ENCODE measurements at regions not wholly inside any gene's neighbourhood (a gene's known extent, or its start where the extent isn't known, plus 50 kb on each side); places are given as distances from the start of the nearest gene placed in this dataset.
"Not testable (repeated sequence)": the region's sequence is repeated elsewhere in the genome, so short reads cannot be mapped to it uniquely, and the experiment has no call there.

DNA sequence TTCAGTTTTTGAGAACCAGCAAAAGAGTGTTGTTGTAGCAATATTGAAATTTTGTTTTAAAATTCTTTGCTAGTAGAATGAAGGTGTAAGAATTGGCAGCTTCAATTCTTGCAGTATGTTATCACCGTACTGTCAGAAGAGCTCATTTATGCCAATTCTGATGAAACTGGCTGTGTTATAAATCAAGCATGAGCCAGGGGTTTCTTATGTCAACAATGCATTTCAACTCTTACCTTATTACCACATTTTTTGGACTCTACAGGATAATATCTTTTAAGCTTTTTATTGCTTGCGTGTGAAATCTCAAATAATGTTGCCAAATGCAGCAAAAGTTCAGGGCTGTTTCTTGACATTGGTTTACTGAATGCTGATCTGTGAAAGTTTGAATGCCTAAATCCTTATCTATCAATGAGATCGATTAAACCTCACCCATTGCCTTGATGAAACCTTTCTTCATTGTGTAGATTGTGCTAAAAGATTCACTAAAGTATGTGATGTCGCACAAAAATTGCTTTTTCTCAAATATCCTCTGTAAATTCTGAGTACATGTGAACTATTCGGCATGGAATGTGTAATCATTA lies 1389.3 kb upstream of the ZEB2 start:
- no peaks in the 10 kb centered on the region for H3K36me3 ChIP-seq (ENCODE audit: insufficient read depth, low read depth, low read length)
- H3K4me1 ChIP-seq (ENCODE audit: insufficient read depth, low read length), result peaks cover 5% of the 10 kb centered on the region; the same call in 1 of the 2 replicates
- H3K27me3 ChIP-seq (ENCODE audit: insufficient read depth, low read length), result no peaks in the 10 kb centered on the region
- H3K9ac ChIP-seq (ENCODE audit: low read depth, low read length), result no peak overlapping the region
- no peak overlapping the region for H3K27ac ChIP-seq (ENCODE audit: low read length)
- H3K9me3 ChIP-seq (ENCODE audit: insufficient read depth, low read depth, low read length), result no peaks in the 10 kb centered on the region
- H3K4me3 ChIP-seq (ENCODE audit: low read length), result no peak overlapping the region

DNA sequence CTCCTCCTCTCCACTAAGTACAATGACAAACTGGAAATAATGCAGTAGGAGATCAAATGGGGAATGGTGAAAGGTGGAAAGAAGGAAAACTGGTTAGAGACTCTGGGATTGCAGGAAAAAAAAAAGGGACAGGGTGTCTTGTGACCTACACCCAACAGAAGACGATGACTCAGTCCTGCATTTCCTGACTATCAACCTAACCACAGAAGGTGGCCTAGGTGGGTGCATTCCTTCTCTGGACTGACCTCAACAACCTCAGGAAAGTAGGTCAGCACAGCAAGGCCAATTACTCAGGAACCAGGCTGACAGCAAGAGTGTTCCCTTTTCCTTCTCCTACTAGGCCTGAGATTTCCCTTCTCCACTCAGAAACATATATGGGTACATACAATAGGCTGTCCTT lies 1386.4 kb upstream of the ZEB2 start:
- Histone ChIP-seq H3K4me1 (ENCODE audit: insufficient read depth, low read length) (peaks cover 5% of the 10 kb centered on the region; the same call in 1 of the 2 replicates), H3K4me3 (ENCODE audit: low read length) (no peak overlapping the region), H3K9me3 (ENCODE audit: insufficient read depth, low read depth, low read length) (peaks cover 13% of the 10 kb centered on the region), H3K36me3 (ENCODE audit: insufficient read depth, low read depth, low read length) (no peaks in the 10 kb centered on the region), H3K27me3 (ENCODE audit: insufficient read depth, low read length) (no peaks in the 10 kb centered on the region), H3K27ac (ENCODE audit: low read length) (no peak overlapping the region), H3K9ac (ENCODE audit: low read depth, low read length) (no peak overlapping the region)

DNA sequence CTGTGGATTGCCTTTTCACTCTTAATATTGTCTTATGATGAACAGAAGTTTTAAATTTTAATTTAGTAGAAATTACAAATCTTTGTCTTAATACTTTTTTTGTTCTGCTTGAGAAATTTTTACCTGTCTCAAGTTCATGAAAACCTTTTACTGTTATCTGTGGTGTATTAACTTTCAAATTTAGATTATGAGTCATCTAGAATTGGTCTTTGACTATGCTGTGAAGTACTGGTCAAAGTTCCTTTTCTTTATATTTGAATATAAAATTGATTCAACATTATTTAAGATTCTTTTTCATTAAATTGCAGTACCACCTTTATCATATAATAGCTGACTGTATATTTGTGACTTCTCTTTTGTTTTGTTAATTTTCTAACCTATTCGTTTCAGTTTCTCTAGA lies 1385.5 kb upstream of the ZEB2 start:
- Histone ChIP-seq H3K27me3 (ENCODE audit: insufficient read depth, low read length) (no peaks in the 10 kb centered on the region), H3K27ac (ENCODE audit: low read length) (no peak overlapping the region), H3K9me3 (ENCODE audit: insufficient read depth, low read depth, low read length) (peaks cover 15% of the 10 kb centered on the region), H3K4me3 (ENCODE audit: low read length) (no peak overlapping the region), H3K4me1 (ENCODE audit: insufficient read depth, low read length) (peaks cover 5% of the 10 kb centered on the region; the same call in 1 of the 2 replicates), H3K9ac (ENCODE audit: low read depth, low read length) (no peak overlapping the region), H3K36me3 (ENCODE audit: insufficient read depth, low read depth, low read length) (no peaks in the 10 kb centered on the region)

DNA sequence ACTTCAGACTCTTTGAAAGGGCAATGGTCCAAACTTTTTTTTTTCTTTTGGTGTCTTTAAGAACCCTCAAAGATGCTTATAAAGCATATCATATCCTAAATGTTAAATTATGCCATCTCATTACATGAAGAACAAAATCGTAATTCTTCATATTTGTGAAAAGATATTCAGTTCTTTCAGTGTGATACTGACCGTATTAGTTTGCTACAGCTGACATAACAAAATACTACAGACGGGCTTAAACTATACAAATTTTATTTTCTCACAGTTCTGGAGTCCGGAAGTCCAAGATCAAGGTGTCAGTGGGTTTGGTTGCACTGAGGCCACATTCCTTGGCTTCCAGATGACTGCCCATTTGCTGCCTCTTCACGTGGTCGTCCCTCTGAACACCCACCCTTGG lies 1377.2 kb upstream of the ZEB2 start:
- H3K9me3 ChIP-seq (ENCODE audit: insufficient read depth, low read depth, low read length), result peaks cover 12% of the 10 kb centered on the region
- H3K36me3 ChIP-seq (ENCODE audit: insufficient read depth, low read depth, low read length), result no peaks in the 10 kb centered on the region
- no peak overlapping the region for H3K4me3 ChIP-seq (ENCODE audit: low read length)
- no peak overlapping the region for H3K9ac ChIP-seq (ENCODE audit: low read depth, low read length)
- no peaks in the 10 kb centered on the region for H3K27me3 ChIP-seq (ENCODE audit: insufficient read depth, low read length)
- H3K27ac ChIP-seq (ENCODE audit: low read length), result no peak overlapping the region
- H3K4me1 ChIP-seq (ENCODE audit: insufficient read depth, low read length), result no peaks in the 10 kb centered on the region

GRCh38 chr2:145887915-145888314 lies 1368.0 kb upstream of the ZEB2 start:
- H3K27me3 ChIP-seq (ENCODE audit: insufficient read depth, low read length), result no peaks in the 10 kb centered on the region
- no peaks in the 10 kb centered on the region for H3K4me1 ChIP-seq (ENCODE audit: insufficient read depth, low read length)
- H3K27ac ChIP-seq (ENCODE audit: low read length), result no peak overlapping the region
- H3K4me3 ChIP-seq (ENCODE audit: low read length), result no peak overlapping the region
- no peak overlapping the region for H3K9ac ChIP-seq (ENCODE audit: low read depth, low read length)
- no peaks in the 10 kb centered on the region for H3K9me3 ChIP-seq (ENCODE audit: insufficient read depth, low read depth, low read length)
- no peaks in the 10 kb centered on the region for H3K36me3 ChIP-seq (ENCODE audit: insufficient read depth, low read depth, low read length)

GRCh38 chr2:145880997-145881396 lies 1361.1 kb upstream of the ZEB2 start:
- H3K4me3 ChIP-seq (ENCODE audit: low read length); H3K4me1 ChIP-seq (ENCODE audit: insufficient read depth, low read length); H3K27ac ChIP-seq (ENCODE audit: low read length); H3K36me3 ChIP-seq (ENCODE audit: insufficient read depth, low read depth, low read length); H3K9me3 ChIP-seq (ENCODE audit: insufficient read depth, low read depth, low read length); H3K27me3 ChIP-seq (ENCODE audit: insufficient read depth, low read length); H3K9ac ChIP-seq (ENCODE audit: low read depth, low read length): not testable (repeated sequence)

DNA sequence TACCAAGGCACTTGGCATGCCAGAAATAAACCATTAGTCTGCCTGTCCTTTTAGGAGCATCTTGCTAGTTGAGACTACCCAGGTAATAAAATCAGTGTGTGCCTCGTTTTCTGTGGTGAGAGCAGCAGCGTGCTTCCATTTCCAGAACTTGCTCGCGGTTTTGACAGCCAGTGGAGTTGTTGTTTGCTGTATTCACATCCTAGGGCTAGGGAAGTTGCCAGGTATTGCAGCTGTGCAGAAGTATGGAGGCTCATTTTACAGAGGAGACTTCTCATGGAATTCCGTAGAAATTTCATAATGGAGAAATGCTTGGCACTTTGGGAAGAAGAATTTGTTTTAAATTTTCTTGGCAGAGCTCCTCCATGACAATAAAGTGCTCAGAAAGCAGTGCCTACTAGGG lies 1355.1 kb upstream of the ZEB2 start:
- no peaks in the 10 kb centered on the region for H3K9me3 ChIP-seq (ENCODE audit: insufficient read depth, low read depth, low read length)
- no peaks in the 10 kb centered on the region for H3K27me3 ChIP-seq (ENCODE audit: insufficient read depth, low read length)
- H3K4me3 ChIP-seq (ENCODE audit: low read length), result no peak overlapping the region
- no peaks in the 10 kb centered on the region for H3K36me3 ChIP-seq (ENCODE audit: insufficient read depth, low read depth, low read length)
- H3K4me1 ChIP-seq (ENCODE audit: insufficient read depth, low read length), result no peaks in the 10 kb centered on the region
- H3K9ac ChIP-seq (ENCODE audit: low read depth, low read length), result no peak overlapping the region
- H3K27ac ChIP-seq (ENCODE audit: low read length), result no peak overlapping the region

- Histone ChIP-seq H3K27me3 (ENCODE audit: insufficient read depth, low read length) (no peaks in the 10 kb centered on the region), H3K9ac (ENCODE audit: low read depth, low read length) (no peak overlapping the region)
Measured at GRCh38 chr2:145874466-145874865, 1354.5 kb upstream of the ZEB2 start.

DNA sequence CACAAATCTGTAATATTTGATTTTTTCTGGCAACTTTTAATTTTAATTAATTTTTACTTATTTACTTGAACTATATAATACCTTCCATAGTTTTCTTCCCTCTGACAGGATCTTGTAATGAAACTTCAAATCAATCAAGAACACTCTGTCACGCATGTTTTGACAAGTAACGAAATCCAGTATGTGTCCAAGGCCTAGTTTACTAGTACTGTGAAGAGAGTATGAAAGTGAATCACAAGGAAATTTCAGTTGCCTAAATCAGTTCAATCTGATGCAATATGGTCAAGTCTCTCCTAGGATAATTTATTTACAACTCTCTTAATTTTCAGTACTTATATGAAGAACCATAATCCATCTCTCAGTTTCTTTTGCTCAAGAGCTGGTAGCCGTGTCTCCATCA lies 1344.6 kb upstream of the ZEB2 start:
- Histone ChIP-seq H3K36me3 (ENCODE audit: insufficient read depth, low read depth, low read length) (no peaks in the 10 kb centered on the region), H3K4me3 (ENCODE audit: low read length) (no peak overlapping the region), H3K9me3 (ENCODE audit: insufficient read depth, low read depth, low read length) (no peaks in the 10 kb centered on the region), H3K9ac (ENCODE audit: low read depth, low read length) (no peak overlapping the region), H3K27ac (ENCODE audit: low read length) (no peak overlapping the region), H3K4me1 (ENCODE audit: insufficient read depth, low read length) (peaks cover 10% of the 10 kb centered on the region; the same call in 1 of the 2 replicates), H3K27me3 (ENCODE audit: insufficient read depth, low read length) (peaks cover 17% of the 10 kb centered on the region; the same call in 1 of the 2 replicates)

More at GRCh38 chr2:145874466-145874865, 1354.5 kb upstream of the ZEB2 start:
- Histone ChIP-seq H3K36me3 (ENCODE audit: insufficient read depth, low read depth, low read length) (no peaks in the 10 kb centered on the region), H3K4me1 (ENCODE audit: insufficient read depth, low read length) (no peaks in the 10 kb centered on the region), H3K27ac (ENCODE audit: low read length) (no peak overlapping the region), H3K4me3 (ENCODE audit: low read length) (no peak overlapping the region), H3K9me3 (ENCODE audit: insufficient read depth, low read depth, low read length) (no peaks in the 10 kb centered on the region)

DNA sequence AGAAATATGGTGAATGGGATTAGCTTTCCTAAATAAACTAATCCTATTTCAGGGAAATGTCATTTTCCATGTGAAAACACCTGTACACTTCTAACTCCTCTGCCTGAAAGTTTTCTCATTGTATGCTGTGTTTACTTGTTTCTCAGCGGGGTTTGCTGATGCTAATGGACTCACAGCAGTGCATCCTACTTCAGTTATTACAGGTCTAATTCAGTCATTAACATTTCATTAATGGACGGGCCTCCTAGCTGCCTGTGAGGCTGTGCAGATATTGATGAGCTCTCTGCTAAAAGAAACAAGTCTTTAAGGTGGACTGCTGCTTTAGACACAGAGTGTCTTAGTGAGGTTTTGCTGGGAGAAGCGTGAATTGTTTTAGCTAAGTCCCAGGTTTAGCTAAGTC lies 1342.0 kb upstream of the ZEB2 start:
- no peak overlapping the region for H3K4me3 ChIP-seq (ENCODE audit: low read length)
- no peaks in the 10 kb centered on the region for H3K36me3 ChIP-seq (ENCODE audit: insufficient read depth, low read depth, low read length)
- no peaks in the 10 kb centered on the region for H3K9me3 ChIP-seq (ENCODE audit: insufficient read depth, low read depth, low read length)
- peaks cover 6% of the 10 kb centered on the region; the same call in 1 of the 2 replicates for H3K4me1 ChIP-seq (ENCODE audit: insufficient read depth, low read length)
- H3K27me3 ChIP-seq (ENCODE audit: insufficient read depth, low read length), result peaks cover 17% of the 10 kb centered on the region; the same call in 1 of the 2 replicates
- H3K27ac ChIP-seq (ENCODE audit: low read length), result no peak overlapping the region
- H3K9ac ChIP-seq (ENCODE audit: low read depth, low read length), result no peak overlapping the region

DNA sequence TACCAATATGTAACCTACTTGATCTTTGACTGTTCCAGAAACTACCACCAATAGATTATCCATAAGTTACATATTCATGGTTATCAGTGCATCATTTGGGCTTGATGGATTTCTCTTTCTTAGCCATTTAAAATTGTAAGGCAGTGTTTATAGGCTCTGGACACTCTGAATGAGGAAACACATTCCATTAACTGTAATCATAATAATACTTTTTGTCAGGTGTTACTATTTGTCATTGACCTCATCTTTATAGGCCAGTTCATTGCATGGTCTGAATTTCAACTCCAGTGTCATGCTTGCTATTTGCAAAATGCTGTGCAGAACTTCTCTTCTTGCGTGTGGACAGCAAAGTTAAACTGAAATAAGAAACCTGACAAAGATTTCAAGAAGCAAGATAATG lies 1340.2 kb upstream of the ZEB2 start:
- H3K4me3 ChIP-seq (ENCODE audit: low read length), result no peak overlapping the region
- no peaks in the 10 kb centered on the region for H3K9me3 ChIP-seq (ENCODE audit: insufficient read depth, low read depth, low read length)
- no peak overlapping the region for H3K27ac ChIP-seq (ENCODE audit: low read length)
- peaks cover 6% of the 10 kb centered on the region; the same call in 1 of the 2 replicates for H3K4me1 ChIP-seq (ENCODE audit: insufficient read depth, low read length)
- H3K36me3 ChIP-seq (ENCODE audit: insufficient read depth, low read depth, low read length), result no peaks in the 10 kb centered on the region
- peaks cover 17% of the 10 kb centered on the region; the same call in 1 of the 2 replicates for H3K27me3 ChIP-seq (ENCODE audit: insufficient read depth, low read length)
- no peak overlapping the region for H3K9ac ChIP-seq (ENCODE audit: low read depth, low read length)

GRCh38 chr2:145855142-145855541 lies 1335.2 kb upstream of the ZEB2 start:
- H3K36me3 ChIP-seq (ENCODE audit: insufficient read depth, low read depth, low read length), result no peaks in the 10 kb centered on the region
- no peak overlapping the region for H3K4me3 ChIP-seq (ENCODE audit: low read length)
- no peaks in the 10 kb centered on the region for H3K27me3 ChIP-seq (ENCODE audit: insufficient read depth, low read length)
- no peaks in the 10 kb centered on the region for H3K9me3 ChIP-seq (ENCODE audit: insufficient read depth, low read depth, low read length)
- no peak overlapping the region for H3K27ac ChIP-seq (ENCODE audit: low read length)
- no peak overlapping the region for H3K9ac ChIP-seq (ENCODE audit: low read depth, low read length)
- H3K4me1 ChIP-seq (ENCODE audit: insufficient read depth, low read length), result no peaks in the 10 kb centered on the region
